SK-N-SH (cell line): ENCODE measurements at regions not wholly inside any gene's neighbourhood (a gene's known extent, or its start where the extent isn't known, plus 50 kb on each side); places are given as distances from the start of the nearest gene placed in this dataset.

Experiments used
- CTCF ChIA-PET: fragments of 300-600, 350-600 bp; formaldehyde crosslinking; extraction: SDS; loops from one replicate; lab custom pipeline; 2021; lab: Yijun Ruan, JAX
- POLR2A ChIA-PET: fragments of 350-600 bp; sonication (Branson Sonifier 250); formaldehyde crosslinking; extraction: SDS; loops from one replicate; lab custom pipeline; 2020; ENCODE audit warnings: antibody characterized with exemption, inconsistent platforms; lab: Yijun Ruan, JAX
- DNase-seq: peaks from one replicate; pipeline ENCODE4 v3.0.0; 2012
- H2AFZ ChIP-seq: fragments of 200-600 bp; sonication (generic); 2 replicates; pipeline ENCODE4 v1.8.1; 2016; ENCODE audit warnings: antibody characterized with exemption, mild to moderate bottlenecking, low read depth
- H3F3A ChIP-seq: fragments of 200-600 bp; sonication (generic); replicated peaks from 2 replicates; pipeline ENCODE3; 2016; ENCODE audit warnings: antibody characterized with exemption, mild to moderate bottlenecking; ENCODE audit not compliant: insufficient read depth
- H3K27ac ChIP-seq, 2 experiments: fragments of 200-500 bp in 1 of 2; fragments of 200-600 bp in 1 of 2; sonication (Bioruptor generic) in 1 of 2; sonication (generic), shearing (Covaris generic) in 1 of 2; 2 replicates each; pipeline versions ENCODE4 v1.5.1 to v1.6.1; 2014 to 2016; ENCODE audit warnings: low read depth in 2 of 2, inconsistent platforms in 1 of 2, low read length in 1 of 2, mild to moderate bottlenecking in 1 of 2, mixed read lengths in 1 of 2
- H3K27me3 ChIP-seq: fragments of 200-600 bp; sonication (generic), shearing (Covaris generic); 2 replicates; pipeline ENCODE4 v1.6.1; 2016; ENCODE audit warnings: mixed run types; ENCODE audit not compliant: insufficient read depth
- H3K36me3 ChIP-seq, 2 experiments: fragments of 200-500 bp in 1 of 2; fragments of 200-600 bp in 1 of 2; sonication (Bioruptor generic) in 1 of 2; sonication (generic) in 1 of 2; replicated peaks in 1 of 2; 2 replicates each; pipeline versions ENCODE3 to v1.5.1; 2014 to 2016; ENCODE audit warnings: low read length in 1 of 2, mild to moderate bottlenecking in 1 of 2; ENCODE audit not compliant: insufficient read depth in 2 of 2, control insufficient read depth in 1 of 2
- H3K4me1 ChIP-seq, 2 experiments: fragments of 200-500 bp in 1 of 2; fragments of 200-600 bp in 1 of 2; sonication (Bioruptor generic) in 1 of 2; sonication (generic), shearing (Covaris generic) in 1 of 2; 2 replicates each; pipeline versions ENCODE4 v1.5.1 to v1.6.1; 2014 to 2016; ENCODE audit warnings: low read depth in 1 of 2, low read length in 1 of 2, mixed run types in 1 of 2; ENCODE audit not compliant: insufficient read depth in 2 of 2, control insufficient read depth in 1 of 2
- H3K4me2 ChIP-seq: fragments of 200-600 bp; sonication (generic), shearing (Covaris generic); 2 replicates; pipeline ENCODE4 v1.6.1; 2017; ENCODE audit warnings: mixed run types
- H3K4me3 ChIP-seq, 2 experiments: fragments of 200-500 bp in 1 of 2; fragments of 200-600 bp in 1 of 2; sonication (Bioruptor generic) in 1 of 2; sonication (generic), shearing (Covaris generic) in 1 of 2; 2 replicates each; pipeline versions ENCODE4 v1.5.1 to v1.8.1; 2014 to 2016; ENCODE audit warnings: low read depth in 2 of 2, inconsistent platforms in 1 of 2, low read length in 1 of 2, mild to moderate bottlenecking in 1 of 2, mixed read lengths in 1 of 2, moderate library complexity in 1 of 2
- H3K79me2 ChIP-seq: fragments of 200-600 bp; sonication (generic); 2 replicates; pipeline ENCODE4 v1.8.1; 2017; ENCODE audit warnings: mild to moderate bottlenecking; ENCODE audit not compliant: insufficient read depth
- H3K9ac ChIP-seq: fragments of 200-600 bp; sonication (generic); 2 replicates; pipeline ENCODE4 v1.6.1; 2017; ENCODE audit warnings: mixed run types
- H3K9me2 ChIP-seq: fragments of 200-600 bp; sonication (generic); 2 replicates; pipeline ENCODE4 v1.6.1; 2017; ENCODE audit warnings: mixed run types
- H3K9me3 ChIP-seq: fragments of 200-600 bp; sonication (generic); 2 replicates; pipeline ENCODE4 v1.6.1; 2017; ENCODE audit warnings: mixed run types, mild to moderate bottlenecking, moderate library complexity
- H4K20me1 ChIP-seq: fragments of 200-600 bp; sonication (generic); 2 replicates; pipeline ENCODE4 v1.6.1; 2017; ENCODE audit warnings: mild to moderate bottlenecking, mixed run types; ENCODE audit not compliant: insufficient read depth
- ELF1 ChIP-seq: IDR thresholded peaks from 2 replicates; pipeline ENCODE4 v1.4.0; 2012
- EP300 ChIP-seq, 2 experiments: IDR thresholded peaks; 2 replicates each; pipeline versions ENCODE4 v1.4.0 to v1.6.1; 2012; ENCODE audit warnings: borderline replicate concordance in 1 of 2, low read depth in 1 of 2, low read length in 1 of 2
- EZH2phosphoT487 ChIP-seq: fragments of 200-600 bp; sonication (generic); IDR thresholded peaks from 2 replicates; pipeline ENCODE4 v1.6.1; 2017; ENCODE audit warnings: low read depth, mixed run types, mild to moderate bottlenecking, antibody characterized with exemption, moderate library complexity, borderline replicate concordance
- FOSL2 ChIP-seq: IDR thresholded peaks from 2 replicates; pipeline ENCODE4 v1.4.0; 2012; ENCODE audit warnings: low read depth, mild to moderate bottlenecking, moderate library complexity, borderline replicate concordance
- FOXM1 ChIP-seq: IDR thresholded peaks from 2 replicates; pipeline ENCODE4 v1.4.0; 2012; ENCODE audit warnings: low read depth, mild to moderate bottlenecking
- GABPA ChIP-seq: IDR thresholded peaks from 2 replicates; pipeline ENCODE4 v1.4.0; 2012; ENCODE audit warnings: low read depth, mild to moderate bottlenecking
- MEF2A ChIP-seq: IDR thresholded peaks from 2 replicates; pipeline ENCODE4 v1.4.0; 2012; ENCODE audit warnings: low read depth, borderline replicate concordance
- MXI1 ChIP-seq: IDR thresholded peaks from 2 replicates; pipeline ENCODE4 v1.6.1; 2012; ENCODE audit warnings: mild to moderate bottlenecking, low read depth, low read length, improper control_type of control experiment
- NFIC ChIP-seq: IDR thresholded peaks from 2 replicates; pipeline ENCODE4 v1.4.0; 2012; ENCODE audit warnings: borderline replicate concordance
- NRF1 ChIP-seq: IDR thresholded peaks from 2 replicates; pipeline ENCODE4 v1.6.1; 2012; ENCODE audit warnings: low read depth, mild to moderate bottlenecking, low read length
- POLR2AphosphoS5 ChIP-seq: IDR thresholded peaks from 2 replicates; pipeline ENCODE4 v1.6.1; 2012; ENCODE audit warnings: low read depth, low read length
- RFX5 ChIP-seq: IDR thresholded peaks from 2 replicates; pipeline ENCODE4 v1.6.1; 2012; ENCODE audit warnings: mild to moderate bottlenecking, improper control_type of control experiment, low read length
- RXRA ChIP-seq: IDR thresholded peaks from 2 replicates; pipeline ENCODE4 v1.4.0; 2012; ENCODE audit warnings: low read depth, mild to moderate bottlenecking, borderline replicate concordance
- TAF1 ChIP-seq: IDR thresholded peaks from 2 replicates; pipeline ENCODE4 v1.6.1; 2012; ENCODE audit warnings: low read depth, mild to moderate bottlenecking, low read length, moderate library complexity, borderline replicate concordance
- TEAD4 ChIP-seq: IDR thresholded peaks from 2 replicates; pipeline ENCODE4 v1.4.0; 2012; ENCODE audit warnings: mild to moderate bottlenecking, borderline replicate concordance; ENCODE audit not compliant: insufficient read depth
- YY1 ChIP-seq: IDR thresholded peaks from 2 replicates; pipeline ENCODE4 v1.4.0; 2012; ENCODE audit warnings: low read depth, mild to moderate bottlenecking
- WGBS: methylation state at CpG from one replicate; pipeline ENCODE4 v1.1.6; 2017; ENCODE audit warnings: low lambda C conversion rate; 5-methylcytosine and 5-hydroxymethylcytosine counted together
- TF ChIP-seq, protein P1 (sequence below): fragments of 200-600 bp; sonication (generic); IDR thresholded peaks from 2 replicates; pipeline ENCODE4 v1.6.1; 2017; ENCODE audit warnings: antibody characterized with exemption, mild to moderate bottlenecking, moderate library complexity
- TF ChIP-seq, protein P2 (sequence below): fragments of 150-350 bp; IDR thresholded peaks from 2 replicates; pipeline ENCODE4 v1.6.1; 2017; ENCODE audit warnings: antibody characterized with exemption, low read length, low read depth, borderline replicate concordance
- TF ChIP-seq, protein P3 (sequence below): IDR thresholded peaks from 2 replicates; pipeline ENCODE4 v1.4.0; 2012; ENCODE audit warnings: low read depth, borderline replicate concordance
- TF ChIP-seq, protein P4 (sequence below): IDR thresholded peaks from 2 replicates; pipeline ENCODE4; 2012

DNA sequence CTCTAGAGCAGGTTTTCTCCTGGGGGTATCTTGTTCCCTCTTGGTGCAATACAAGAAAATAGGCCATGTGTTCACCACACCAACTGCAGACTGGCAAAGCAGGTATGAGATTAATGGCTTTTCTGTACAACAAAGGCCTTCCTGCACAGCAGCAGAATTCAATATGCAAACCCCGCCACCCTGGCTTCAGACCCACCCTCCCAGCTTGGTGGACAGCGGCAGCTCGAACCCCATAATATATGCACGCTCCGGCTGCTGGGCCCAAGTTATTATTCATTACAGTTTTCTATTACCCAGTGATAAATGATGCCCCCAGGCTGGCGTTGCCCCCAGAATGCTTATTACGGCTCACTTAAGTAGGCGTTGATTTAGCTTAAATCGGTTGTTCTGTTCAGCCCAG is 144.2 kb downstream of the RRAGC start:
- H3K27ac ChIP-seq: no peak overlapping the region
- H3F3A ChIP-seq: no peaks in the 10 kb centered on the region
- 26% methylated on average over 8 of the region's 9 CpGs for WGBS
- H4K20me1 ChIP-seq: no peaks in the 10 kb centered on the region
- H2AFZ ChIP-seq: no peak overlapping the region
- H3K79me2 ChIP-seq: no peaks in the 10 kb centered on the region
- H3K9ac ChIP-seq: no peak overlapping the region
- DNase-seq: no peak
- H3K4me2 ChIP-seq: no peak overlapping the region
- H3K27me3 ChIP-seq: no peaks in the 10 kb centered on the region
- TF ChIP-seq MEF2A (no peak), ELF1 (no peak), YY1 (no peak), NRF1 (no peak)
- ChIA-PET CTCF (no interaction called here), POLR2A (no interaction called here)
- no peak overlapping the region for H3K4me3 ChIP-seq
- H3K4me1 ChIP-seq: no peaks in the 10 kb centered on the region
- H3K9me2 ChIP-seq: no peaks in the 10 kb centered on the region
- H3K9me3 ChIP-seq: no peaks in the 10 kb centered on the region
- H3K36me3 ChIP-seq: no peaks in the 10 kb centered on the region

DNA sequence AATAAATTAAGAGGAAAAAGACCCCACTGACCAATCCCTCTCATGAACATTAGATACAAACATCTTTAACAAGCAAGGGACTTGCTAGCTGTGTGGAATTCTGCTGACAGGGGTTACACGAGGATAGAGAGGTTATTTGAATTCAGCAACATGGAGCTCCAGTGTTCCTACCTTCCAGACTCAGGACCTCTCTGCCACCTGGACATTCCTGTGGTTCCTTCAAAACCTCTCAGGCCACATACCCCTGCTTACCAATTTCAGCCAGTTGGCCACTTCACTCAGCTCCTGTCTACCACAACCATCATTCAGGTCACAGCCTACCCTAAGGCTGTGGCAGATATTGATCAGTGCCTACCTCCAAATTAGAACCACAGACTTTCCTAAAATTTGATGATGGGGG is 147.5 kb downstream of the RRAGC start:
- POLR2A ChIA-PET: no interaction called here
- 0% methylated on average over 1 of the region's 1 CpG for WGBS

More for the DNA sequence above, 147.5 kb downstream of the RRAGC start:
- H3K4me1 ChIP-seq: no peaks in the 10 kb centered on the region
- DNase-seq: no peak
- no peak overlapping the region for H2AFZ ChIP-seq
- no peak overlapping the region for H3K27ac ChIP-seq
- no peaks in the 10 kb centered on the region for H4K20me1 ChIP-seq
- H3K27me3 ChIP-seq: no peaks in the 10 kb centered on the region
- CTCF ChIA-PET: no interaction called here
- H3K9me3 ChIP-seq: no peaks in the 10 kb centered on the region
- no peaks in the 10 kb centered on the region for H3K36me3 ChIP-seq
- H3K4me3 ChIP-seq: no peak overlapping the region
- H3K79me2 ChIP-seq: no peaks in the 10 kb centered on the region
- TF ChIP-seq, protein P1, sequence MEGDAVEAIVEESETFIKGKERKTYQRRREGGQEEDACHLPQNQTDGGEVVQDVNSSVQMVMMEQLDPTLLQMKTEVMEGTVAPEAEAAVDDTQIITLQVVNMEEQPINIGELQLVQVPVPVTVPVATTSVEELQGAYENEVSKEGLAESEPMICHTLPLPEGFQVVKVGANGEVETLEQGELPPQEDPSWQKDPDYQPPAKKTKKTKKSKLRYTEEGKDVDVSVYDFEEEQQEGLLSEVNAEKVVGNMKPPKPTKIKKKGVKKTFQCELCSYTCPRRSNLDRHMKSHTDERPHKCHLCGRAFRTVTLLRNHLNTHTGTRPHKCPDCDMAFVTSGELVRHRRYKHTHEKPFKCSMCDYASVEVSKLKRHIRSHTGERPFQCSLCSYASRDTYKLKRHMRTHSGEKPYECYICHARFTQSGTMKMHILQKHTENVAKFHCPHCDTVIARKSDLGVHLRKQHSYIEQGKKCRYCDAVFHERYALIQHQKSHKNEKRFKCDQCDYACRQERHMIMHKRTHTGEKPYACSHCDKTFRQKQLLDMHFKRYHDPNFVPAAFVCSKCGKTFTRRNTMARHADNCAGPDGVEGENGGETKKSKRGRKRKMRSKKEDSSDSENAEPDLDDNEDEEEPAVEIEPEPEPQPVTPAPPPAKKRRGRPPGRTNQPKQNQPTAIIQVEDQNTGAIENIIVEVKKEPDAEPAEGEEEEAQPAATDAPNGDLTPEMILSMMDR: no peak
- TF ChIP-seq MXI1: no peak
- TF ChIP-seq NRF1: no peak
- TF ChIP-seq, protein P2, sequence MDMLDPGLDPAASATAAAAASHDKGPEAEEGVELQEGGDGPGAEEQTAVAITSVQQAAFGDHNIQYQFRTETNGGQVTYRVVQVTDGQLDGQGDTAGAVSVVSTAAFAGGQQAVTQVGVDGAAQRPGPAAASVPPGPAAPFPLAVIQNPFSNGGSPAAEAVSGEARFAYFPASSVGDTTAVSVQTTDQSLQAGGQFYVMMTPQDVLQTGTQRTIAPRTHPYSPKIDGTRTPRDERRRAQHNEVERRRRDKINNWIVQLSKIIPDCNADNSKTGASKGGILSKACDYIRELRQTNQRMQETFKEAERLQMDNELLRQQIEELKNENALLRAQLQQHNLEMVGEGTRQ: no peak
- no peak for TF ChIP-seq TAF1
- no peak for TF ChIP-seq FOXM1
- no peak for TF ChIP-seq GABPA
- no peak for TF ChIP-seq ELF1
- TF ChIP-seq RXRA: no peak
- TF ChIP-seq, protein P3, sequence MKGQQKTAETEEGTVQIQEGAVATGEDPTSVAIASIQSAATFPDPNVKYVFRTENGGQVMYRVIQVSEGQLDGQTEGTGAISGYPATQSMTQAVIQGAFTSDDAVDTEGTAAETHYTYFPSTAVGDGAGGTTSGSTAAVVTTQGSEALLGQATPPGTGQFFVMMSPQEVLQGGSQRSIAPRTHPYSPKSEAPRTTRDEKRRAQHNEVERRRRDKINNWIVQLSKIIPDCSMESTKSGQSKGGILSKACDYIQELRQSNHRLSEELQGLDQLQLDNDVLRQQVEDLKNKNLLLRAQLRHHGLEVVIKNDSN: no peak
- no peak for TF ChIP-seq EP300 (IDR thresholded peaks at IDR 0.05; ENCODE audit: borderline replicate concordance in 1 of 2, low read depth in 1 of 2, low read length in 1 of 2)
- TF ChIP-seq, protein P4, sequence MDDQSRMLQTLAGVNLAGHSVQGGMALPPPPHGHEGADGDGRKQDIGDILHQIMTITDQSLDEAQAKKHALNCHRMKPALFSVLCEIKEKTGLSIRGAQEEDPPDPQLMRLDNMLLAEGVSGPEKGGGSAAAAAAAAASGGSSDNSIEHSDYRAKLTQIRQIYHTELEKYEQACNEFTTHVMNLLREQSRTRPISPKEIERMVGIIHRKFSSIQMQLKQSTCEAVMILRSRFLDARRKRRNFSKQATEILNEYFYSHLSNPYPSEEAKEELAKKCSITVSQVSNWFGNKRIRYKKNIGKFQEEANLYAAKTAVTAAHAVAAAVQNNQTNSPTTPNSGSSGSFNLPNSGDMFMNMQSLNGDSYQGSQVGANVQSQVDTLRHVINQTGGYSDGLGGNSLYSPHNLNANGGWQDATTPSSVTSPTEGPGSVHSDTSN: no peak
- TF ChIP-seq NFIC: no peak
- no peak for TF ChIP-seq RFX5
- TF ChIP-seq EZH2phosphoT487: no peak
- TF ChIP-seq FOSL2: no peak
- no peak for TF ChIP-seq POLR2AphosphoS5
- no peak for TF ChIP-seq TEAD4
- TF ChIP-seq, all 33 proteins: peak for 0
- Histone ChIP-seq H3K4me2 (no peak overlapping the region), H3F3A (no peaks in the 10 kb centered on the region), H3K9ac (no peak overlapping the region), H3K9me2 (no peaks in the 10 kb centered on the region)
